Transverse colon (tissue), 4 donors: ENCODE measurements at regions not wholly inside any gene's neighbourhood (a gene's known extent, or its start where the extent isn't known, plus 50 kb on each side); places are given as distances from the start of the nearest gene placed in this dataset.

Experiments used
- DNase-seq: peaks from one replicate; pipeline ENCODE4 v3.0.0-alpha.2; 2019
- H3K27ac ChIP-seq, 4 donors: fragments of 200-600 bp; sonication (generic); 2 replicates each; pipeline ENCODE4 v1.5.1; 2016 to 2018; ENCODE audit warnings: inconsistent platforms in 4 of 4
- H3K27me3 ChIP-seq: fragments of 200-600 bp; sonication (generic); 2 replicates; pipeline ENCODE4 v1.5.1; 2017; ENCODE audit warnings: inconsistent platforms
- H3K36me3 ChIP-seq, 4 donors: fragments of 200-600 bp; sonication (generic); 2 replicates each; pipeline ENCODE4 v1.5.1; 2017 to 2019; ENCODE audit warnings: inconsistent platforms in 4 of 4
- H3K4me1 ChIP-seq, 4 donors: fragments of 200-600 bp; sonication (generic); 2 replicates each; pipeline ENCODE4 v1.5.1; 2017 to 2020; ENCODE audit warnings: inconsistent platforms in 4 of 4
- H3K4me3 ChIP-seq, 4 donors: fragments of 200-600 bp; sonication (generic); 1 replicate in 1 of 4; 2 replicates in 3 of 4; pipeline versions ENCODE4 v1.5.1 to v1.6.1; 2017 to 2019; ENCODE audit warnings: inconsistent platforms in 4 of 4
- H3K9me3 ChIP-seq, 2 donors: fragments of 200-600 bp; sonication (generic); 2 replicates each; pipeline ENCODE4 v1.5.1; 2017 to 2019; ENCODE audit warnings: inconsistent platforms in 2 of 2
- EP300 ChIP-seq: sonication (generic); formaldehyde crosslinking; IDR thresholded peaks from one replicate; pipeline ENCODE4 v1.6.1; 2017; ENCODE audit warnings: antibody characterized with exemption, low read depth
- POLR2A ChIP-seq: fragments of 450-650 bp; IDR thresholded peaks from one replicate; pipeline ENCODE4 v1.6.1; 2016; ENCODE audit warnings: antibody characterized with exemption, mild to moderate bottlenecking, moderate library complexity
- POLR2AphosphoS5 ChIP-seq, 3 donors: sonication (generic); formaldehyde crosslinking; IDR thresholded peaks; one replicate each; pipeline ENCODE4 v1.6.1; 2016; ENCODE audit warnings: antibody characterized with exemption in 3 of 3
- WGBS, 2 donors: methylation state at CpG; one replicate each; pipeline ENCODE4 v1.1.5; 2018; ENCODE audit warnings: low coverage in 1 of 2; 5-methylcytosine and 5-hydroxymethylcytosine counted together
- in situ Hi-C, 4 donors: fragments of 200-750 bp; cut with MboI; loops; one replicate each; pipeline versions ENCODE4 v1.15.0 to v1.15.1; 2017; ENCODE audit warnings: low sequenced_read_pairs in 3 of 4, low pct_ligation_motif_present in 1 of 4, low pct_unique_long_range_greater_than_20kb in 1 of 4
- intact Hi-C: fragments of 100-400 bp; cut with DNase I; formaldehyde crosslinking; loops from one replicate; pipeline ENCODE4 v1.15.1; 2023; ENCODE audit warnings: low total_unique reads
- TF ChIP-seq, protein P1 (sequence below), 5 experiments: fragments of 200-600 bp in 3 of 5; fragments of 450-650 bp in 2 of 5; sonication (generic) in 3 of 5; IDR thresholded peaks; 1 replicate in 2 of 5; 2 replicates in 3 of 5; pipeline ENCODE4 v1.5.1; 2016 to 2017; ENCODE audit warnings: antibody characterized with exemption in 5 of 5, inconsistent platforms in 3 of 5, mild to moderate bottlenecking in 2 of 5, moderate library complexity in 1 of 5

DNA sequence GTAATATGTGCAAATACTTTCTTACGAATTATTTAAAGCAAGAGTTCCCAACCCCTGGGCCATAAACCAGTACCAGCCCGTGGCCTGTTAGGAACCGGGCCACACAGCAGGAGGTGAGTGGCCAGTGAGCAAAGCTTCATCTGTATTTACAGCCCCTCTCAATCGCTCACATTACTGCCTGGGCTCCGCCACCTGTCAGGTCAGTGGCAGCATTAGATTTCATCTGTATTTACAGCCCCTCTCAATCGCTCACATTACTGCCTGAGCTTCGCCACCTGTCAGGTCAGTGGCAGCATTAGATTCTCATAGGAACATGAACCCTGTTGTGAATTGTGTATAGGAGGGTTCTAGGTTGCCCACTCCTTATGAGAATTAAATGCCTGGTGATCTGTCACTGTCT, 142.0 kb downstream of the RNASET2 start:
- intact Hi-C loops (no loop called here), in situ Hi-C loops (no loop called here)
- WGBS, 2 donors: 55 to 80% methylated on average over 4 to 7 of the region's 7 CpGs
- Histone ChIP-seq H3K4me3 (no peak overlapping the region), H3K4me1 (no peaks in the 10 kb centered on the region), H3K9me3 (no peaks in the 10 kb centered on the region), H3K27me3 (no peaks in the 10 kb centered on the region), H3K27ac (no peak overlapping the region), H3K36me3 (no peaks in the 10 kb centered on the region)
- no peak for DNase-seq
- TF ChIP-seq POLR2AphosphoS5 (IDR thresholded peaks at IDR 0.05): no peak
- TF ChIP-seq, protein P1, sequence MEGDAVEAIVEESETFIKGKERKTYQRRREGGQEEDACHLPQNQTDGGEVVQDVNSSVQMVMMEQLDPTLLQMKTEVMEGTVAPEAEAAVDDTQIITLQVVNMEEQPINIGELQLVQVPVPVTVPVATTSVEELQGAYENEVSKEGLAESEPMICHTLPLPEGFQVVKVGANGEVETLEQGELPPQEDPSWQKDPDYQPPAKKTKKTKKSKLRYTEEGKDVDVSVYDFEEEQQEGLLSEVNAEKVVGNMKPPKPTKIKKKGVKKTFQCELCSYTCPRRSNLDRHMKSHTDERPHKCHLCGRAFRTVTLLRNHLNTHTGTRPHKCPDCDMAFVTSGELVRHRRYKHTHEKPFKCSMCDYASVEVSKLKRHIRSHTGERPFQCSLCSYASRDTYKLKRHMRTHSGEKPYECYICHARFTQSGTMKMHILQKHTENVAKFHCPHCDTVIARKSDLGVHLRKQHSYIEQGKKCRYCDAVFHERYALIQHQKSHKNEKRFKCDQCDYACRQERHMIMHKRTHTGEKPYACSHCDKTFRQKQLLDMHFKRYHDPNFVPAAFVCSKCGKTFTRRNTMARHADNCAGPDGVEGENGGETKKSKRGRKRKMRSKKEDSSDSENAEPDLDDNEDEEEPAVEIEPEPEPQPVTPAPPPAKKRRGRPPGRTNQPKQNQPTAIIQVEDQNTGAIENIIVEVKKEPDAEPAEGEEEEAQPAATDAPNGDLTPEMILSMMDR (IDR thresholded peaks at IDR 0.05): no peak
- no peak for TF ChIP-seq EP300
- no peak for TF ChIP-seq POLR2A

DNA sequence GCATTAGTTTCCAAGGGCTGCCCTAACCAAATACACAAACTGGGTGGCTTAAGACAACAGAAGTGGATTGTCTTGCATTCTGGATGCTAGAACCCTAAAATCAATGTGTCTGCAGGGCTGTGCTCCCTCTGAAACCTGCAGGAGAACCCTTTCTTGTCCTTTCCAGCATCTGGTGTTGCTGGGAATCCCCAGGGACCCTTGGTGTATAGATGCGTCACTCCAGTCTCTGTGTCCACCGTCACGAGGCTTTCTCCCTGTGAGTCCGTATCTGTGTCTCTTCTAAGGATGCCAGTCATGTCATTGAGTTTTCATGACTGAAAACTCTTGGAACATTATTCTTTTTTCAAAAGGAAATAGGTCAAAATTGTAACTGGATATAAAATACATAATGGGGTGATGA, 142.9 kb downstream of the RNASET2 start:
- Histone ChIP-seq H3K4me1 (no peaks in the 10 kb centered on the region), H3K4me3 (no peak overlapping the region), H3K27me3 (no peaks in the 10 kb centered on the region), H3K36me3 (no peaks in the 10 kb centered on the region), H3K9me3 (no peaks in the 10 kb centered on the region), H3K27ac (no peak overlapping the region)
- TF ChIP-seq EP300: no peak
- TF ChIP-seq POLR2A: no peak
- TF ChIP-seq POLR2AphosphoS5 (IDR thresholded peaks at IDR 0.05): no peak
- 85% methylated on average over 4 of the region's 4 CpGs; no CpG with 5 or more reads in 1 of the 2 donors for WGBS, 2 donors
- in situ Hi-C loops: no loop called here
- intact Hi-C loops: no loop called here
- no peak for DNase-seq

DNA sequence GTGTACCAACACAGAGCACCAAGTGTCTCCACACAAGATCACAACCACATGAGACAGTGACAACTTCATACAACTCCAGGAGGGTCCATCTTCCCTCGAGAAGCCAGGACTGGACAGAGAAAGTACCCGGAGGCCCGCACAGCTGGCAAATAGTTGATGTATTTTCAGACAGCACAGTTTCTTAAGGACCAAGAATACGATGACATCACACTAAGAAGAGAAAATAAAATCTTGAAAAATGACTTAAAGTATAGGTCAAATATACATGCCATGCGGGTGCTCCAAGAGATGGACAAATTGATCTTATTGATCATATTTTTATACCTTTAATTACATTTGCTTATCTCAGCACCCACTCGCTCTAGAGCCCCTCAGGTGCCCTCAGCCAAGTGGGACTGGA, 145.5 kb downstream of the RNASET2 start:
- Histone ChIP-seq H3K36me3 (no peaks in the 10 kb centered on the region), H3K4me1 (no peaks in the 10 kb centered on the region), H3K27me3 (no peaks in the 10 kb centered on the region), H3K4me3 (no peak overlapping the region), H3K27ac (no peak overlapping the region), H3K9me3 (peaks cover 15 to 18% of the 10 kb centered on the region in 2 donors)
- TF ChIP-seq EP300 (no peak), POLR2AphosphoS5 (IDR thresholded peaks at IDR 0.05) (no peak), POLR2A (no peak)
- TF ChIP-seq, protein P1 (IDR thresholded peaks at IDR 0.05): no peak
- in situ Hi-C loops: no loop called here
- 81 to 95% methylated on average over 5 to 6 of the region's 6 CpGs for WGBS, 2 donors
- intact Hi-C loops: no loop called here
- no peak for DNase-seq

DNA sequence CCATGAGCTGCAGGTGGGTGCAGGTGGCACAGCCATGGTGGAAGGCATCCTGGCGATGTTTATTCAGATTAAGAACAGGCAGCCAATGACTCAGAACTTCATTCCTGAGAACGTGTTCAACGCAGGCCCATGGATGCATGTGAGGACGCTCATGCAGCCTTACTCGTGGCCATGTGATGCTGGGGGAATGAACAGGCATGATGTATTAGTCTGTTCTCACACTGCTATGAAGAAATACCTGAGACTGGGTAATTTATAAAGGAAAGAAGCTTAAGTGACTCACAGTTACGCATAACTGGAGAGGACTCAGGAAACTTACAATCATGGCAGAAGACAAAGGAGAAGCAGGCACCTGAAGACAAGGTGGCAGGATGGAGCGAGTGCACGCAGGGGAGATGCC, 146.6 kb downstream of the RNASET2 start:
- in situ Hi-C loops: no loop called here

More for the DNA sequence above, 146.6 kb downstream of the RNASET2 start:
- no peak overlapping the region for H3K4me3 ChIP-seq
- intact Hi-C loops: no loop called here
- peaks cover 23 to 25% of the 10 kb centered on the region in 2 donors for H3K9me3 ChIP-seq
- no peak for DNase-seq
- H3K4me1 ChIP-seq: no peaks in the 10 kb centered on the region
- H3K36me3 ChIP-seq: no peaks in the 10 kb centered on the region
- 79 to 83% methylated on average over 7 to 8 of the region's 8 CpGs for WGBS, 2 donors
- H3K27me3 ChIP-seq: no peaks in the 10 kb centered on the region
- TF ChIP-seq POLR2A: no peak
- TF ChIP-seq EP300: no peak
- TF ChIP-seq, protein P1 (IDR thresholded peaks at IDR 0.05): no peak
- no peak for TF ChIP-seq POLR2AphosphoS5 (IDR thresholded peaks at IDR 0.05)
- H3K27ac ChIP-seq: no peak overlapping the region
